DND-41 (cell line): ENCODE measurements at regions not wholly inside any gene's neighbourhood (a gene's known extent, or its start where the extent isn't known, plus 50 kb on each side); places are given as distances from the start of the nearest gene placed in this dataset.

Source experiments
- ATAC-seq: fragments of 200-7000 bp; cut with Tn5 transposase; 3 replicates; pipeline ENCODE4 v1.9.1; 2021; ENCODE audit warnings: low read depth; ENCODE audit not compliant: insufficient read depth
- DNase-seq: peaks from one replicate; pipeline ENCODE4 v3.0.0-alpha.2; 2020
- H2AFZ ChIP-seq: 2 replicates; pipeline ENCODE4 v1.6.0; 2012; ENCODE audit warnings: low read depth, low read length
- H3K27ac ChIP-seq: 2 replicates; pipeline ENCODE4 v1.5.1; 2012; ENCODE audit warnings: low read length, inconsistent platforms
- H3K27me3 ChIP-seq: fragments of 200-600 bp; sonication (generic); 2 replicates; pipeline ENCODE4 v1.6.0; 2012; ENCODE audit warnings: low read length, mild to moderate bottlenecking, inconsistent platforms; ENCODE audit not compliant: insufficient read depth, poor library complexity
- H3K36me3 ChIP-seq: 2 replicates; pipeline ENCODE4 v1.5.1; 2012; ENCODE audit warnings: low read length, inconsistent platforms; ENCODE audit not compliant: insufficient read depth
- H3K4me1 ChIP-seq: 2 replicates; pipeline ENCODE4 v1.5.1; 2012; ENCODE audit warnings: mild to moderate bottlenecking, low read length; ENCODE audit not compliant: insufficient read depth
- H3K4me2 ChIP-seq: 2 replicates; pipeline ENCODE4 v1.6.0; 2012; ENCODE audit warnings: mild to moderate bottlenecking, moderate library complexity, low read length, inconsistent platforms; ENCODE audit not compliant: insufficient read depth
- H3K4me3 ChIP-seq, 2 experiments: fragments of 200-600 bp in 1 of 2; shearing (Covaris generic) in 1 of 2; 2 replicates each; pipeline ENCODE4 v1.5.1; 2012 to 2016; ENCODE audit warnings: inconsistent platforms in 2 of 2, low read length in 2 of 2, mild to moderate bottlenecking in 2 of 2, low read depth in 1 of 2, moderate library complexity in 1 of 2
- H3K79me2 ChIP-seq: 2 replicates; pipeline ENCODE4 v1.6.0; 2012; ENCODE audit warnings: low read length, inconsistent platforms; ENCODE audit not compliant: insufficient read depth
- H3K9ac ChIP-seq: 2 replicates; pipeline ENCODE4 v1.6.0; 2012; ENCODE audit warnings: low read depth, mild to moderate bottlenecking, inconsistent platforms, low read length, moderate library complexity
- H3K9me3 ChIP-seq: 2 replicates; pipeline ENCODE4 v1.5.1; 2012; ENCODE audit warnings: low read length, moderate library complexity, mild to moderate bottlenecking, inconsistent platforms; ENCODE audit not compliant: insufficient read depth, severe bottlenecking
- H4K20me1 ChIP-seq: 2 replicates; pipeline ENCODE4 v1.6.0; 2012; ENCODE audit warnings: low read length; ENCODE audit not compliant: insufficient read depth
- CTCF ChIP-seq: IDR thresholded peaks from 2 replicates; pipeline ENCODE4 v1.5.1; 2012; ENCODE audit warnings: borderline replicate concordance, low read length, moderate library complexity, mild to moderate bottlenecking; ENCODE audit not compliant: poor library complexity, severe bottlenecking; ENCODE audit errors: extremely low read depth
- EZH2 ChIP-seq: IDR thresholded peaks from 3 replicates; pipeline ENCODE4 v1.6.1; 2012; ENCODE audit warnings: borderline replicate concordance, low read depth, mild to moderate bottlenecking, moderate library complexity, low read length, inconsistent platforms; ENCODE audit not compliant: severe bottlenecking

GRCh38 chr4:119898211-119898610, 168.4 kb downstream of the MAD2L1 start:
- no peaks in the 10 kb centered on the region for H3K4me1 ChIP-seq
- no peaks in the 10 kb centered on the region for H3K27me3 ChIP-seq
- no peak overlapping the region for H3K9ac ChIP-seq
- no peak for TF ChIP-seq EZH2
- no peak for TF ChIP-seq CTCF
- H2AFZ ChIP-seq: no peak overlapping the region; the same call in 1 of the 2 replicates
- H3K27ac ChIP-seq: no peak overlapping the region
- H3K79me2 ChIP-seq: no peaks in the 10 kb centered on the region
- no peak for DNase-seq
- no peaks in the 10 kb centered on the region for H4K20me1 ChIP-seq
- H3K4me2 ChIP-seq: no peak overlapping the region
- H3K36me3 ChIP-seq: no peaks in the 10 kb centered on the region
- H3K9me3 ChIP-seq: no peaks in the 10 kb centered on the region
- no peak overlapping the region for H3K4me3 ChIP-seq
- no peak for ATAC-seq

GRCh38 chr4:119897260-119897659, 169.4 kb downstream of the MAD2L1 start:
- H3K4me1 ChIP-seq: no peaks in the 10 kb centered on the region
- no peak overlapping the region for H3K9ac ChIP-seq
- no peak overlapping the region for H3K4me2 ChIP-seq
- H4K20me1 ChIP-seq: no peaks in the 10 kb centered on the region
- no peak for ATAC-seq
- H3K79me2 ChIP-seq: no peaks in the 10 kb centered on the region
- H3K27me3 ChIP-seq: no peaks in the 10 kb centered on the region
- DNase-seq: no peak
- H3K36me3 ChIP-seq: no peaks in the 10 kb centered on the region
- TF ChIP-seq CTCF (no peak), EZH2 (no peak)
- H3K9me3 ChIP-seq: no peaks in the 10 kb centered on the region
- no peak overlapping the region for H2AFZ ChIP-seq
- H3K4me3 ChIP-seq: no peak overlapping the region
- no peak overlapping the region for H3K27ac ChIP-seq

GRCh38 chr4:119894650-119895208, 171.9 kb downstream of the MAD2L1 start:
- Histone ChIP-seq H2AFZ (no peak overlapping the region; the same call in 1 of the 2 replicates), H3K27ac (no peak overlapping the region), H3K4me2 (no peak overlapping the region), H3K9me3 (no peaks in the 10 kb centered on the region), H3K27me3 (no peaks in the 10 kb centered on the region), H3K79me2 (no peaks in the 10 kb centered on the region), H3K36me3 (no peaks in the 10 kb centered on the region), H3K4me3 (no peak overlapping the region), H3K9ac (no peak overlapping the region), H4K20me1 (no peaks in the 10 kb centered on the region), H3K4me1 (no peaks in the 10 kb centered on the region)
- ATAC-seq: no peak
- no peak for DNase-seq
- no peak for TF ChIP-seq CTCF
- no peak for TF ChIP-seq EZH2
